DMS79 treated with DMSO at 0.1 percent for 48 hours (cell line): ENCODE measurements at regions not wholly inside any gene's neighbourhood (a gene's known extent, or its start where the extent isn't known, plus 50 kb on each side); places are given as distances from the start of the nearest gene placed in this dataset.
"Not testable (repeated sequence)": the region's sequence is repeated elsewhere in the genome, so short reads cannot be mapped to it uniquely, and the experiment has no call there.

Source experiments
- DNase-seq: peaks from one replicate; lab custom pipeline; 2025; lab: John Stamatoyannopoulos, UW

GRCh38 chrX:45577361-45577760, 376.7 kb upstream of the DIPK2B start:
- DNase-seq, result no peak

DNA sequence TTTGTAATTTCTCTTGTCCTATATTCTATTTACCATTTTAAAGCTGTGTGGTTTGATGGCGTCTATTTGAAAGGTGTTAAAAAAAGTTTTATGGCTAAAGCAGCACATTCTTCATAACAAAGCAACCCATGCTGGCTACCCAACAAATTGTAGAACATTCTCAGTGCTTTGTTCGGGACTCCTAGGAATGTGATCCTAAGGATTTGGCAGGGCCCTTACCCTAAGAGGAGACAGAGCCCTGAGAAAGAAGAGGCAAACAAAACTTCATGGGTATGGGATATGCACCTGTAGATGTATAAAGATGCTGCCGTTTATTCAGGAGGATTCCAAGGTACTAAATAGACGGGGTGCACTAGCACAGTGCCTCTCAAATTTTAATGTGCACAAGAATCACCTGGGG, 370.8 kb upstream of the DIPK2B start:
- no peak for DNase-seq

DNA sequence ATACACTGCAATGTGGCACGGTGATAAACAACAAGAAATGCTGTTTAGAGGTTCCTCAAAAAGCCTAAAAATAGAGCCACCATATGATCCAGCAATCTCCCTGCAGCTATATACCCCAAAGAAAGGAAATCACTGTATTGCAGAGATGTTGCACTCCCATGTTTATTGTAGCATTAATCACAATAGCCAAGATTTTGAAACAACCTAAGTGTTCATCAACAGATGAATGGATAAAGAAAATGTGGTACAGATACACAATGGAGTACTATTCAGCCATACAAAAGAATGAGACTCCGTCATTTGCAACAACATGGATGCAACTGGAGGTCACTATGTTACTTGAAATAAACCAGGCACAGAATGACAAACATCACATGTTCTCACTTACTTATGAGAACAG, 365.8 kb upstream of the DIPK2B start:
- DNase-seq, result no peak

DNA sequence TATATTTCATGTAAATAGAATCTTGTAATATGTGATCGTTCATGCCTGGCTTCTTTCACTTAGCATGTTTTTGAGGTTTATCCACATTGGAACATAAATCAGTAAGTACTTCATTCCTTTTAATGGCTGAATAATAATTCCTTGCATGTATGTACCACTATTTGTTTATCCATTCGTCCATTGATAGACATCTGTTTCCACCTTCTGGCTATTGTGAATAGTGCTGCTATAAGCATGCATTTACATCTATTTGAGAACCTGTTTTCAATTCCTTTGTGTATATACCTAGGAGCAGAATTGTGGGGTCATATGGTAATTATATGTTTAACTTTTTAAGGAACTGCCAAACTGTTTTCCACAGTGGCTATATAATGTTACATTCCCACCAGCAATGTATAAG, 356.7 kb upstream of the DIPK2B start:
- no peak for DNase-seq

DNA sequence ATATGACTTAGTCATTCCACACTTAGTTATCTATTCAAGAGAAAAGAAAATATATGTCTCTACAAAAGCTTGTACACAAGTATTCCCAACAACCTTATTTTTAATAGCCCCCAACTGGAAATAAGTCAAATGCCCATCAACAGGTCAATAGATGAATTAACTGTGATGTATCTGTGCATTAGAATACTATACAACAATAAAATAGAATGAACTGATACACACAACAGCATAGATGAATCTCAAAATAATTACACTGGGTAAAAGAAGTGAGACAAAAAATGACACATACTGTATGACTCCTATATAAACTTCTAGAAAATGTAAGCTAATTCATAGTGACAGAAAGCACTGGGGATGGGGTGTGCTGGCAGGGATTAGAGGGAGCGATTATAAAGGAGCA, 354.1 kb upstream of the DIPK2B start:
- DNase-seq, result no peak

GRCh38 chrX:45553417-45553816, 352.7 kb upstream of the DIPK2B start:
- no peak for DNase-seq

- DNase-seq, result not testable (repeated sequence)
Observed at GRCh38 chrX:45546697-45547096, 346.0 kb upstream of the DIPK2B start.

DNA sequence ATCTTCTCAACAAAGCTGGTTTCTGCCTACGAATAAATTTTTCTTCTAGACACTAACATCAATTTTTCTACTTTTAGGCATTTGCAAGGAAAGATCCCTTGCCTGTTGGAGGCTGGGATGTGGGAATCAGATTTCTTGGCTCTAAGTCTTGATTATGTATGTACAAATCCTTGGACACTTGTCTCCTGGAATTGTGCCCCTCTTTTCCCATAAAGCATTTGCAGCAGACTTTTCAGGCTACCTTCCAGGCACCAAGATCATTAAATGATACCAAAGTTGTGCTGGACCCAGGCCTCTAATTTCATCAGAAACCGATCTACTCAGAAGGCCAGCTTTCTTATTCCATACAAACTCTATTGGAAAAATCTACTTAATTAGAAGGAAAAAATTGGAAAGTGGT, 339.5 kb upstream of the DIPK2B start:
- DNase-seq, result no peak

DNA sequence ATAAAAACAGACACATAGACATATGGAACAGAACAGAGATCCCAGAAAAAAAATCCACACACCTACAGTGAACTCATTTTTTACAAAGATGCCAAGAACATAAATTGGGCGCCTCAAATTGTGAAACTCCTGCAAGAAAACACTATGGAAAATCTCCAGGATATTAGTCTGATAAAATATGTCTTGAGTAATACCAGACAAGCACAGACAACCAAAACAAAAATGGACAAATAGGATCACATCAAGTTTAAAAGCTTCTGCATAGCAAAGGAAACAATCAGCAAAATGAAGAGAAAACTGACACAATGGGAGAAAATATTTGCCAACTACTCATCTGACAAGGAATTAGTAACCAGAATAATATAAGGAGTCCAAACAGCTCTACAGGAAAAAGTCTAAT, 337.3 kb upstream of the DIPK2B start:
- DNase-seq, result no peak

- no peak for DNase-seq
Observed at GRCh38 chrX:45527834-45528233, 327.2 kb upstream of the DIPK2B start.

- DNase-seq, result no peak
Observed at GRCh38 chrX:45524805-45525204, 324.1 kb upstream of the DIPK2B start.

GRCh38 chrX:45524296-45524695, 323.6 kb upstream of the DIPK2B start:
- peak; percentile 6 for DNase-seq

DNA sequence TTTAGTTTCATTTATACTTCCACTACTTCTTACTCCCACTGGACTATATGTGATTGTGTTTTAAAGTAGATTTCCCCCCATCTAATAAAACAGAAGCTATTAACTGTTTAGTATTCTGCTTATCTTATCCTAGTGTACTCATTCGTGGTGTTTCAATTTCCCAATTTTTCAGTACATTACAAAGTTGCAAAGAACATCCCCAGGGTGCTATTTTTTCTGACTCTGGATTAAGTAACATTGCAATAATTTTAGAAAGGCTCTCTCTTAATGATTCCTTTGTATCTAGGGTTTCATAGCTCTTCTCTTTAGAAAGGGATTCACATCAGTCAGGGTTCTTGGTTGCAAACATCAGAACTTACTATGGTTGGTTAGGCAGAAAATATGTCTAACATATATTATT, 317.9 kb upstream of the DIPK2B start:
- no peak for DNase-seq

DNA sequence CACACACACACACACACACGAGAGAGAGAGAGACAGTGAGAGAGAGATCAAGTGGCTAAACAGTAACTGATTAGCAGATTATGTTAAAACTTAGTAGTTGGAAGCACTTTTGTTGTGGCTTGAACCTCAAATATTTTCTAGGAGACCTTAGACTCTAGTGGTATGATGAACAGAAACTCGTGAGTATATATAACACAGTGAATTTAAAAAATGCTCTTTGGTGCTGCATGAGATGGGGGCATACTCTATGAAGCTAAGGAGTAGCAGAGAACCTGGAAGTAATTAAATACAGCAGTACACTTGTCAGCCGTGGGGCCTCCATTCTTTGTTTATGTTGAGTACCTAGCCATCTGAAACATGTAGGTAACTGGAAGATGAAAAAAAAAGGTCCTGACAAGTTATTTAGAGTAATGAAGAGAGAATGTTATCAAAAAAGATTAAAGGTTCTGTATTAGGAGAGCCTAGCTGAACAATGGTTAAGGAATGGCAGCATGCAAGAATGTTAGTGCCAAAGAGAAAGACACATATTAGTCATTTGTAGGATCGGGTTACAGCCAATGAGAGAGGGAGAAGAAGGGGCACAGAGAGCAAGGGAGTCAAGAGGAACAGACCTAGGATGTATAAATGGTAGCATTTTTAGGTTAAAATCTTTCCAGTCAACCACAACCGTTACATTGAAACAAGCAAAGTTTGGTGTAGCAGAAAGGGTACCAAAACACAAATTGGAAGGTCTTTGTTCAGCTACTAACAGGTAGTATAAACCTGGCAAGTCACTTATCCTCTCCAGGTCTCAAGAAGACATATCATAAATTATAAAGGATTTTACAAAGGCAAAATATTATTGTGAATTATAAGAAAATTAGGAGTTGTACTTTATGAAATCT, 316.7 kb upstream of the DIPK2B start:
- DNase-seq, result no peak

GRCh38 chrX:45515262-45516215, 314.9 kb upstream of the DIPK2B start:
- no peak for DNase-seq

DNA sequence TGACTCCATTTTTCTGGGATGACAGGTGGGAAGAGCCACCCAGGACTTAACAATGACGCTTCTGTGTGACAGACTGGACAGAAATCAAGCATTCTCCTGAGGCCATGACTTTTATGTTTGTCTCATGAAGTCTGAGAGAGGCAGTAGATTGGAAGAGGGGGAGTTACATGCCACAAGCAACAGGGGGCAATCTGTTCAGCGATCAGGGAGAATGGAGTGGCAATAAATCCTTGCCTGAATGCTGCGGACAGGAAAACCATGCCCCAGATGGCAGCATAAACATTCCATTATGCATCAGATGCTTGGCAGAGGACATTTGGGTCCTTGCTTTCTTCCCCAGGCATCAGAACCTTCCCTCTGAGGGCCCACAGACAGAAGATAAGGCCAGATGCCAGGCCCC, 312.4 kb upstream of the DIPK2B start:
- no peak for DNase-seq

- no peak for DNase-seq
Observed at GRCh38 chrX:45508454-45508853, 307.8 kb upstream of the DIPK2B start.

DNA sequence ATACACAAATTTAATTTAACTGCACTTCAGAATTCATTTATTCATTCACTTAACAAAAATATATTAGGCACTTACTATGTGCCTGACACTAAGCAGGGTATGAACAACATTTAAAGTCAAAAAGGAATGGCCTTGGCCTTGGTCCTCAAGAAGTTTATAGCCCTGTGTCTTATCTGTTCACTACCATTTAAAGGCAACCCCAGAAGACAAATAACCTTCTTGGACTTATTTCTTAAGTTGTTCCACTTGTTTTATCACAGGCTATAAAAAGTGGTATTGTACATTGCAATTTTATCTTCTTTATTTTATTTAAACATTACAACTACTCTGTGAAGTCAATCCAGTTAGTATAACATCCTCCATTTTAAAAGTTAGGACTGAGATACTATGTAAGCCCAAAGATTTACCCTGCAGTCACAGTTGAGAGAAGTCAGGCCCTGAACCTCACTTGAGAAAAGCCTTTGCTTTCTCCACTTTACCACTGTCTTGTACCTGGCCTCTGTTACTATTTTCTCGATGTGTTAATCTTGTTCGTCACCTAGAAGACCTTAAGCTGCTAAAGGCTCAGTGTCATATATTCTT, 305.6 kb upstream of the DIPK2B start:
- DNase-seq, result no peak

DNA sequence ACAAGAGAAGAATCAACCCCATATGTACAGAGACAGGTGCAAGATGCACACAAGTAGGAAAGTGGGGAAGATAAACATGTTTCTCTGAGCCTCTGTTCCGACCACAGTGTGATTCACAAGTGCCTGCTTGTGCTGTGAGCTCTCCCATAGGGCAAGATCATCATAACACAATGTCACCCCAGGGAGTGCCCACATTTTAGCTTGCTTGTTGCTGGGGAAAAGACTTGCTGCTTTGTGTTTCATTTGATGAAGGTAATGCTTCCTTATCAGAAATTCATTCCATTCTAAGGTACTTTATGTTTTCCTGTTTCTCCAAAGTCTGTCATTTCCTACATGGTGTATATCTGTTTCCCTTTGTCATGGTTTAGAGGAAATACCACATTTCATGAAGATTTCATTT, 304.5 kb upstream of the DIPK2B start:
- DNase-seq, result no peak

DNA sequence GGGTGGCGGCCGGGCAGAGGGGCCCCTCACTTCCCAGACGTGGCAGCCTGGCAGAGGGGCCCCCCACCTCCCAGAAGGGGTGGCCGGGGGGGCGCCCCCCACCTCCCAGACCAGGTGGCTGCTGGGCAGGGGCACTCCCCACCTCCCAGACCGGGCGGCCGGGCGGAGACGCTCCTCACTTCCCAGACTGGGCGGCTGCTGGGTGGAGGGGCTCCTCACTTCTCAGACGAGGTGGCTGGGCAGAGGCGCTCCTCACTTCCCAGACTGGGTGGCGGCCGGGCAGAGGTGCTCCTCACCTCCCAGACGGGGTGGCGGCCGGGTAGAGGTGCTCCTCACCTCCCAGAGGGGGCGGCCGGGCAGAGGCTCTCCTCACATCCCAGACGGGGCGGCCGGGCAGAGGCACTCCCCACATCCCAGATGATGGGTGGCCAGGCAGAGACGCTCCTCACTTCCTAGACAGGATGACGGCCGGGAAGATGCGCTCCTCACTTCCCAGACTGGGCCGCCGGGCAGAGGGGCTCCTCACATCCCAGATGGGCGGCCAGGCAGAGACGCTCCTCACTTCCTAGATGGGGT, 303.2 kb upstream of the DIPK2B start:
- not testable (repeated sequence) for DNase-seq

GRCh38 chrX:45502396-45502795, 301.7 kb upstream of the DIPK2B start:
- no peak for DNase-seq

DNA sequence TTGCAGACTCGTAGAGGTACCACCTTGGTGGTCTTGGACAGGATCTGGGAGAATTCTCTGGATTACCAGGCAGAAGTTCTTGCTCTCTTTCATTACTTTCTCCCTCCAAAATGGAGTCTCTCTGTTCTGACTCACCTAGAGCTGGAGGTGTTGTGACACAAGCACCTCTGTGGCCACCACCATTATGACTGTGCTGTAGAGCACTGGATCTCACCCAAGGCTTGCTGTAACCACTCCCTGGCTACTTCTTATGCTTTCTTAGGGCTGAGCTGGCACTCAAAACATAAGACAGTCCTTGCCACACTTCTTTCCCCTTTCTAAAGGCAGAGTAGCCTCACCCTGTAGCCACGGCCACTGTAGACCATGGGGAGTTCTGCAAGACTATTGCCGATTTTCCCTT, 296.6 kb upstream of the DIPK2B start:
- DNase-seq, result no peak
